HG03060 (cell line): ENCODE measurements at regions not wholly inside any gene's neighbourhood (a gene's known extent, or its start where the extent isn't known, plus 50 kb on each side); places are given as distances from the start of the nearest gene placed in this dataset.

Source experiments
- ATAC-seq: cut with Tn5 transposase; IDR thresholded peaks from one replicate; pipeline ENCODE4 v1.9.1; 2021; ENCODE audit warnings: low read depth, moderate number of reproducible peaks; ENCODE audit not compliant: unreplicated experiment

DNA sequence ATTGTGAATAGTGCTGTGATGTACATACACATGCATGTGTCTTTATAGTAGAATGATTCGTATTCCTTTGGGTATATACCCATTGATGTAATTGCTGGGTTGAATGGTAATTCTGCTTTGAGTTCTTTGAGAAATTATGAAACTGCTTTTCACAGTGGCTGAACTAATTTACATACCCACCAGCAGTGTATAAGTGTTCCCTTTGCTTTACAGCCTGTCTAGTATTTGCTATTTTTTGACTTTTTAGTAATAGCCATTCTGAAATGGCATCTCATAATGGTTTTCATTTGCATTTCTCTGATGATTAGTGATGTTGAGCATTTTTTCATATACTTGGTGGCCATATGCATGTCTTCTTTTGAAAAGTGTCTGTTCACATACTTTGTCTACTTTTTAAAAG, 54.5 kb upstream of the FAM78B start:
- ATAC-seq, result no peak

DNA sequence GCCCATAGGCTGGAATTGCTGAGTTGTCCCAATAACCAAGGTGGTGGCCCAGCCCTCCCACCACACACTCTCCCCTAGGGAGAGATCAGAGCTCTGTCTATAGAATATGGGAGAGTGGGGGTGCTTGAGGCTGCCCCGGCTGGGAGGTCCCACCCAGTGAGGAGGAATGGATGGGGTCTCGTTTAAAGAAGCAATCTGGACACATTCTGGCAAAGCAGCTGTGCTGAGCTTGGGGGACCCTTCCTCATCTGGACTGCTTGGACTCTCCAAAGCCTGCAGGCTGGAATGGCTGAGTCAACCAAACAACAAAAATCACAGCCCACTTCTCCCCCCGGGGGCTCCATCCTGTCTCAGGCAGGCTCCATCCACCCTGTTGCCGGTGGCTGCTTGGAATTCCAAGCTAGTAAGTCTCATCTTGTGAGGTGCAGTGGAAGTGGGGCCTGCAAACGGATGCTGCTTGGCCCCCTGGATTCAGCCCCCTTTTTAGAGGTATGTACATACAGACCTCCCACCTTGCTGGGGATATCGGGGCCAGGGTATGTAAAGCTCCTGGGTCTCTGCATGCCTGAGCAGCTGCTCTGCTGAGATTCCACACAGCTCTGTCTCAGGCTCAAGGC, 67.1 kb upstream of the FAM78B start:
- no peak for ATAC-seq

DNA sequence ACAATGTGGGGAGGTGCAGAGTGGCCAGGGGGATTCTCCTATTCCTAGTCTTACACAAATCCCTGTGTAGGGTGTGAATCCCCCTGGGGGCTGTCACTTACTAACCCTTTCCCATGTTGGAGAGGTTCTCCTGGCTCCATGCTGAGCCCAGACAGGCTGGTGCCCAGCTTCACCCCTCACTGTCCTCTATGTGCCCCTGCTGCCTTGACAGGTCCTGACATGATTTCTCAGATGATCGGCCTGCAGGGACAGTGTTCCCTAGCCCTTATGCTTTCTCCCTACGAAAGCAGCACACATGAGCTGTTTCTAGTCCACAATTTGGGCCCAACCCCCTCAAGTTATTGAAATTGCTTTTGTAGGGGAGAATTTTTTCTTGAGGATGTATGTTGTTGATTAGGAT, 68.9 kb upstream of the FAM78B start:
- ATAC-seq, result no peak

DNA sequence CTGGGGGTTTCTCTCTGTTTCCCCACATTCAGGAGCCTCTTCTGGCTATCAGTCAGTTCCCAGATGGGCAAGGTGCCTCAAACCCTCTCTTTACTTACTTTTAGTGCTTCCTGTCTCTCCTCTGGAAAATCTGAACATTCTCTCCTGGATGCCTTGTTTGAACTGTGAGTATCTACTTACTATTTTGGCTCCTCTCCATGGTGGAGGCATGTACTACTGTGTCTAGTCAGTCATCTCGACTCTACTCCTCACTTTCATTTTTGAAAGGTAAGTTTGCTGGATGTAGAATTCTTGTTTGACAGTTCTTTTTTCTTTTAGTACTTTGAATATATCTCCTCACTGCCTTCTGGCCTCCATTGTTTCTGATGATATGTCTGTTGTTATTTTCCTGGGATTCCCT, 70.9 kb upstream of the FAM78B start:
- ATAC-seq, result no peak

DNA sequence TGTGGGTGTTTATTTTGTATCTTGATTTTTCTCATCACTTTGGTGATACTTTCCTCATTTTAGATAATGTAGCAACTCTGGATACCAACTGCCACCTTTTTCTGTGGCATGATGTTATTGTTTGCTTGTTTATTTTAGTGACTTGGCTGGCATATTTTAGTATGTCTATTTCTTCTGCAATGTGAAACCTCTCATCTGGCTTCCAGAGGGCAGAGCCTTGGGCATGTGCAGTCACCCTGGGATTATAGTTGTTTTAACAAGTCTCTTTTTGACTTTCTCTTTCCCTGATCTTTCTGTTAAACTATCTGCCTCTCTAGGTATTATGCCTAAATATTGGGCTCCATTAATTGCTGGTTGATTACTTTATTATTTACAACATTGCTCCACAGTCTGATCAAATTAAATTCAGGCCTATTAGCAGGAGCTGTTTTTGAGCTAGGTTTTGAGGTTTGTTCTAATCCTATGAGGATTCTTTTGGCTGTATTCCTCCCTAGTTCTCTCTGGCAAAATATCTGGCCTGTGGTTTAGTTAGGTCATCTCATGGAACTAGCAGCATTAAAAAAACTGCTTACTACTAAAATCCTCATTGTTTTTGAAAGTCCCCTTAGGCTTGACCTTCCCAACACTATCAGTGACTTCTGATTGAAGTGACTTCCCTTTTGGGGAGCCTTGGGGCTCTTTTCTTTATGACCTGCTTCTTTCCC, 86.4 kb upstream of the FAM78B start:
- ATAC-seq, result no peak

DNA sequence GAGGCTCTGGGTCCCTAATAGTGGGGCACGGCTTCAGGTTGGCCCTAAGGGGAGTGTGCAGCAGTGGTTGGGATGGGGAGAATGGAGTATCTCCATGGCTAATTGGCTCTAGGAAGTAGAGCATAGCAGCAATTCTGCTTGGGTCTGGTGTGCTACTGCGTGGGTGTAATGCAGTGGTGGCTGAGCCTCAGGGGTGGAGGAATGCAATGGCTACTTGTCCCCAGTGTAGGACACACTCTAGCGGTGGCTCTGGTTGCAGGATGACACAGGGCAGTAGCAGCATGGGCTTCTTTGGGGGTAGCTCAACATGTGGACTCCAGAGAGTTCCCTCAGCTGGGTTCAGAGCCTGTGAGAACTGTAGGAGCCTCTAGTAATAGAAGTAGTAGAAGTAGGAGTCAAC, 91.2 kb upstream of the FAM78B start:
- no peak for ATAC-seq

DNA sequence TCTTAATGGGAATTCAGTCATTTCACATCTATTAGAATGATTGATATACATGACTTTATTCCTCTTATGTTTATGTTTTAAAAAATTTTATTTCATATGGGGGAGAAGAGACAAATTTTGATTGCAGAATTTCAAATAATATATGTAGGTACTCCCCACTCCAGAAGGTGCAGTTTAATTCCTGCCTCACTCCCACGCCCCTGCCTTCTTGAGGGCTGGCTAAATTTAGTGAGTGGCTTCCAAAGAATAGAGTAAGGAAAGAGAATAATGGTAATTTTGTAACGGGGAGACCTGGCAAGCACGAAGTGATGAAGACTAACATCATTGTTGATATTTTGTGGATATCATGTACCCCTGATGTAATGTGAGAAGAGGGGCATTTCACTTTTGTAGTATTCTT, 94.7 kb upstream of the FAM78B start:
- ATAC-seq, result no peak

DNA sequence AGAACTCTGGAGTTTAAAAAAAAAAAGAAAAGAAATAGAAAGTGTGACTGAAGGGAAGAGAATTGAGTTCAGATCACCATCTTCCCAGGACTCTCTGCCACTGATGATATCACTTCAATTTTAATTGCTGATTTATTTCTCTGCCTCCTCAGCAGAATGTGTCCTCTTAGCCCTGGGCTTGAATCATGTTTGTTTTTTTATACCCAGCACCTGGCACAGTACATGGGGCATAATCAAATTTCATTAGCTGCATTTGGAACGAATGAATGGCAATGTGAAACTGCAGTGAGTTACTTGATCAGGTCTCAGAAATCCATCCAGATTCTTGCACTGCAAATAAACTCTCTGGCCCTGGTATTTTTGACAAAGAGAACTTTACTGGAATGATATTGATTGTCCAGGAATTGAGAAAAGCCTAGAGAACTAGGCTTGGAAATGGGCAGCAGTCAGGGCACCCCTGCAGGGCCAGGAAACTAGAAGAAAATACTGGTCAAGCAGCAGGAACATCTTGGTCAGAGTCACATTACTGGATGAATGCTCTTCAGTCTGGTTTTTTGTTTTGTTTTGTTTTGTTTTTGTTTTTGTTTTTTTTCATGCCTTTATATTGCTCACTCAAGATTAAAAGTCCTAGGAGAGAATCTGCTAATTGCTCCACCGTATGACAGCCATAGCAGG, 103.8 kb upstream of the FAM78B start:
- no peak for ATAC-seq

DNA sequence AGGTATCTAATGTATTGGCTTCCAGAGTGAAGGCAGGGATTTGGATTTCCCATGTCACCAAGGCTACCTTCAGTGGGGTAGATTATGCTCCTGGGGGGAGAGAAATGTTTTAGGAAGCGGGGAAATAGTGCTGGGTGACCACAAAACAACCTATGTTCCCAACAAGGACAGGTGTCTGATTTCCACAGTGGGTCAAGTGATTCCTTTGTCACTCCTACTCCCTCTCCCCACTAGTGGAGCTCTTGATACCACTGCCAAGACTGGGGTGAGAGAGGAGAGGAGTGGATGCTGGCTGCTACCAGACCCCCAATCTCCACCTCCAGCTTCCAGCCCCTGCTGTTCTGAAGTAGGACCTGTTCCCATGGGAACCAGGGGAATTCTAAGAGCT, 104.3 kb upstream of the FAM78B start:
- no peak for ATAC-seq

DNA sequence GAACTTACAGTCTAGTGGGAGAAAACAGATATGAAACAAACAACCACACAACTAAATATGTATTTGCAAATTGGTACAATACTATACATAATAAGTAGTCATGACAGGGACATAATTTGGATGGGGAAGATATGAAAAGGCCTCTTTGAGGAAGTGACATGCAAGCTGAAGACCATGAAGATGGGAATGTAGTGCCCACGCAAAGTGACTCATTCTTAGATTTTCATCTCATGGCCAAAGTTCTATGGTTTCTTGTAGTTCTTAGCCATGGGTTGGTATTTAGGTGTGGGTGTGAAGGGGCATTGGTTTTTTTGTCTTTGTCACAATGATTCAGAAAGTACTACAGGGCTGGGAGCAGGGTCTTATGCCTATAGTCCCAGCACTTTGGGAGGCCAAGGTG, 105.4 kb upstream of the FAM78B start:
- peak; percentile 82 for ATAC-seq

DNA sequence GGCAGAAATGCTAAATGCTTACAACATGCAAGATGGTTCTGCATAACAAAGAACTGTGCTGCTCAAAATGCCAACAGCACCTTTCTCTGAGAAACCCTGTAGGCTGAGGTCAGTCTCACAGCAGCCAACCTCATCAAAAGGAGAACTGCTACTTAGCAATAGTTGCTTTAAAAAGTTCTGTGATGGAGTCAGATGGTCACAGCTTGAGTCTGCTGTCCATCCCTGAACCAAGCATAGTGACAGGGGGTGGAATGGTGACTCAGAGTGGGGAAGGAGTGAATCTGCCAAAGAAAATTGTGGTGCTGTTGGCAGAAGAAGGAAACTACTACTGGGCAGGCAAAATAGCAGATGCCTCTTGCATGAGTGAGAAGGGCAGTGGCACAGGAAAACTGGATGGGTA, 106.0 kb upstream of the FAM78B start:
- no peak for ATAC-seq

DNA sequence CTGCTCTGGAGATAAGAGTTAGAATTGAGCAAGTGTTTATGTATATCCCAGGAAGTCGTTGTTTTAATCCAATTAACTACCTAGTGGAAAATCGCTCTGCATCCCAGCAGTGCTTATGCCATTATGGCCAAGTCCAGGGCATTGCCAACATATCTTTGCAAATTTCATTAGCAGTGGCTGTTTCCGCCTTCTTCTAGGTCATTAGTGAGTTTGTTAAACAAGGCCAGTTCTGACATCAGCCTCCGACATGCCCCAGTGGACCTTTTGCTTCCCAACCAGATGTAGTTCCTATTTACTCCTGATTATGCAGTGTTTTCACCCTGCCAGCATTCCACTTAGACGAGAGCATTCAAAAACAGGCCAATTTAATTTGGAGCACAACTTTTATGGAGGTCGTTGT, 106.8 kb upstream of the FAM78B start:
- ATAC-seq, result no peak

DNA sequence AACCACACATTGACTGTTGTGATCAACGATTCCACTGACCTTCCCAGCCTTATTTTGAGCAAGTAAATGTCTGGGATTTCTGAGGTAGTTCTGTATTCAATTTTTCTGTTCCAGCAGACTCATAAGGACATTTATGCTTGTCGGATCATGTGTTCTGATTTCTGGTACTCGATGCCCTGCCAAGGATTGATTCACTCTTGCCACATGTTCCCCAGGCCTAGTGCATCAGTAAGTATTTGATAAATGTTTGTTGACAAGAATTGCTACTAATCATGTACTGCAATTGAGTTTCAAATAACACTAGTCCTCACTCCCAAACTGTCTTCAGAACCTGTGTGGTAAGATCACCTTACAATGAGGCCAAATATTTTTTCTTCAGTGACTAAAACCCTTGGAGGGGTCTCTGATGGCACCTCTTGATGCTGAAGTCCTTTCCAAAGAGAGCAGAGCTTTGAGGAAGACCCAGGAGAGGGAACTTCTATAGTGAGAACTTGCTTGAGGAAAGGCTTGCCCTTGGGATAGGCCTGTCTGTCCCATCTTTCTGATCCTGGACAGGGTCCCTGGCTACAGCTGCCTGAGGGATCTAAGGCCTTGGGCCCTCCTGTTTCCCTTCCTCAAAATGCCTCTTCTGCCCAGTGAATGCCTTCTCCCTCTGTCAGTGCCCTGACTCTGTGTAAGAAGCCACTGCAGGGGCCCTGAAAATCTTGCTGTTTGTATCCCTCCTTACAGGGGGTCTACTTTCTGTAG, 115.8 kb upstream of the FAM78B start:
- ATAC-seq, result no peak

DNA sequence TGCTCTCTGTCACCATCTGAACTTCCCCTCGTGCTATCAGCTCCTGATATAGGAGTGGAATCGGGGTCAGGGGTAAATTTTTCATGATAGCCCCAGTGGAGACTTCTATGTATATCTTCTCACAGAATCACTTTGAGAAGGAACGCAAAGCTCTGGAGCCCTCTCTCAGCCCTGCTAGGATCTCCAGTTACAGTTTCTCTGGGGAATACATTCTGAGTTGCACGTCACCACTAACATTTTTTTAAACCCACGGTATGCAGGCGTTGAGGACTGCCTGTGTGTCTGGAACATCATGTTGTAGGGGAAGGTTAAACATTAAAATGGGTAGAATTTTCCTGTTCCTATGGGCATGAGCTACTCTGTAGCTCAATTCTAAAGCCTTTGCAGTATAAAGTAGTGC, 116.4 kb upstream of the FAM78B start:
- ATAC-seq, result no peak

DNA sequence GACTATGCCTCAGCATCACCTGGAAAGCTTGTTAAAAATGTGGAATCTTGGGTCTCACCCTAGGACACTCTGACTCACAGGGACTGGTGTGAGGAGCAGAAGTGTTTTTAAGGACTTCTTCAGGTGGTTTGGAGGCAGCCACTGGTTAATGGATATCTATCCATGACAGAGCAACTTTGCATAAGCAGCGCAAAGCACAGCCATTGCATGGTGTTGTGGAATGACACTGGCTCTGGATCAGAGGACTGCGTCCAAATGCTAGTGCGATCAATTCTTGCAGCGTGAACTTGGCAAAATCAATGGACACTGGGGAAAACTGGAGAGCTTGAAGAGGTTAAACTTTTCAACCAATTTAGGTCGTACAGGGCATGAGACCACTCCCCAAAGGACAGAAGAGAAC, 116.8 kb upstream of the FAM78B start:
- no peak for ATAC-seq

DNA sequence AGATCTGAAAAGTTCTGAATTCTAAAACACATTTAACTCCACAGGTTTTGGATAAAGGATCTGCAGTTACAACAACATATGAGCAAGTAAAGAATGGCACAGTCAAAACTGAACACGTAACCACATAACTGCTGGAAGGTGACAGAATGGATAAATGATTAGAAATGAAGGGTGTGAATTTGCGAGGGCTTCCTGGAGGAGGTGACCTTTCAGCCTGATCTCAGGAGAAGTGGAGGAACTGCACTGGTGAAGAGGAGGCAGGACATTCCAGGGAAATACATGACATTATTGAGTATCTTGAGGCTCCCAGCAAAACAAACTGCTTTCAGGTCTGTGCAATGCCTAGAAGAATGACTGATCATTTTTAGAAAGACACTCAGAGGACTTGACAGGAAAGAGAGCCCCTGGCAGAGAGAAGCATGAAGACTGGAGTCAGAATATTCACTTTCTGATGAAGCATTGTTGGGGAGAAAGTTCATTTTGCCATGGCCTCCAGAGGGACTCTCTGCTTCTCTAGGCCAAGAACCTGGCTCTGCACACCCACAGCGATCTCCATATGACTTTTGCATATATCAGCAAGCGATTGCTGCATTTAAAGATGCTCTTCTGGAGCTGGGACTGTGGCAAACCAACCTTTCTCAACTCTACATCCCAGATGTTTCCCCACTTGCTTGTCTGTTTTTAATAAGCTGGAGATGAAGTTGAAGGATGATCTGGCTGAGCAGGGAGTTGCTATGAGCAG, 122.7 kb upstream of the FAM78B start:
- no peak for ATAC-seq

DNA sequence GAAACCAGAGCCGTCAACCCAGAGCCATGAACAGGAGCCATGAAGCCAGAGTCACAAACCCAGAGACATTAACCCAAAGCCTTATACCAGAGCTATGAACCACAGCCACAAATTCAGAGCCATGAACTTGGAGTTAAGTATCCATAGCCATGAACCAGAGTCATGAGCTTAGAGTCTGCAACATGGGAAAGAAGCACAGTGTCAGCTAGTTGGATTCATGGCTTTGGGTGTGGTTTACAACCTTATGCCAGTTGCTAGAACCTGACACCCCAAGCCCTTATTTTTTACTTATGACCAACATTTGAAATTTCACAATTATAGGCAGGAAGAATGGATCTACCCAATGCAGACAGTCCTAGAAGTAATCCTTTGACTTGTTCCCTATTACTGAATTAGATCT, 128.9 kb upstream of the FAM78B start:
- no peak for ATAC-seq

DNA sequence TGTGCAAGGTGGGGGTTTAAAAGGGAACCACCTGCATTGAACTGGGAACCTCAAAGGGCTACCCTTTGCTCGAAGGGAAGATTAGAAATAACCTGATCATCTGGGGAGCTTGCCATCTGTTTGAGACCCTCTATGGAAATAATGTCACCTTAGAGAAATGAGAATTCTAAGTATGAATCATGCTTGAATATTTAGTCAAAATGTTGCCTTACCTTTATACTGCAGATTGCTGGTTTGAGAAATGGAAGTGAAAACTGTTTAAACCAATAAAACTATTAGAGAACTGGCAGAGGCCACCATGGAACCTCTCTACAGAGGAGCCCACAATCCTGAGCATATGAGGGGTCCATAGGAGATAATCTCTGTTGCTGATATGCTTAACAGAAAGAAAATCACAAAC, 131.2 kb upstream of the FAM78B start:
- ATAC-seq, result peak; percentile 66

DNA sequence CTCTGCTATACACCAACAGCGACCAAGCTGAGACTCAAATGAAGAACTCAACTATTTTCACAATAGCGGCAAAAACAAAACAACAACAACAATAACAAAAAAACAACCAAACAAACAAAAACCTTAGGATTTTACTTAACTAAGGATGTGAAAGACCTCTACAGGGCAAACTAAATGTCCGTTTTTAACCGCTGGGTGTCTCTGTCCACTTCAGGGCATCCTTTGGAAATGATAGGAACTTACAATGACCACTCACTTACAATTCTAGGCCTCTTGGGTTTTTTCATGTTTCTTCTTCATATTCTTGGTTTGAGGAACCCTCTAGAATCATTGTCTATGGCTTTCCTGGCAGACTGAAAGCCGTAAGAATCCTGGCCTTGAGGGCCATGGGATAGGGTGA, 134.0 kb upstream of the FAM78B start:
- ATAC-seq, result no peak

DNA sequence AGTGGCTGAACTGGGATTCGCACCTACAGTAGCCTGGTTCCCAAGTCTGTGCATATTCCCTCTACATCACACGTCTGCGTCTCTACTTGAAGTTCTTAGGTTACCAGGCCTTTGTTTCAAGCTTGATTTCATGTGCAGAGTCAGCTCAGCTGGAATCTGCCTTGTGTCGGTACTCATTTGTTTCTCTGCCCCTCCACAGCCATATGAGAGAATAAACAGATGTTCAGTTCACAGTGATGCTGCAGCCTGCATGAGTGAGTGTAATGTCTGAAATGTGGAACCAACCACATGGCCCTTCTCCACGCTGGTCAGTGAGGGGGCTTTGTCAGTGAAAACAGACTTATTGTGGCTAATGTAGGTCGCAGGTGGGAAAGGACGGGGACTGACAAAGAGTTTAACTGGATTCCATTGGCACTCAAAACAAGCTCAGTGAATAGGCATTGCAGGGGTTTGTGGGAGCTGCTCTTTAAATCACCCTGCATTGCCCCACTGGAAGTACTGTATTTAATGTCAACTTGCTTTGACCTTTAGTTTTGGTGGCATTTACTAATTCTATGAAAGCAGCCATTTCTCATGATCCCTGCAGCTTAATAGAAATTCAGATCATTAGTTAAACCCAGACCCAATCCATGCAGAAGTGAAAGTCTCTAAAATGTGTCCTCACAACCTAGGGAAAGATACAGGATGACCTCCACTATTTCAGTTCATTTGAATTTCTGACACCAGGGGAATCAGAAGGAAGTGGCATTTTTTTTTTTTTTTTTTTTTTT, 136.4 kb upstream of the FAM78B start:
- no peak for ATAC-seq
